Trophoblast cell (in vitro differentiated cells and primary cell): ENCODE measurements at regions not wholly inside any gene's neighbourhood (a gene's known extent, or its start where the extent isn't known, plus 50 kb on each side); places are given as distances from the start of the nearest gene placed in this dataset.

ENCODE experiments used
- DNase-seq, 2 donors: peaks; one replicate each; pipeline ENCODE4 v3.0.0-alpha.2; 2016
- H2AFZ ChIP-seq: 2 replicates; pipeline ENCODE4 v1.6.1; 2013; ENCODE audit warnings: low read length, moderate library complexity, mild to moderate bottlenecking; ENCODE audit not compliant: insufficient read depth, poor library complexity
- H2AK5ac ChIP-seq: 2 replicates; pipeline ENCODE4 v1.6.1; 2013; ENCODE audit warnings: mild to moderate bottlenecking, low read length
- H2BK120ac ChIP-seq: 2 replicates; pipeline ENCODE4 v1.6.1; 2013; ENCODE audit warnings: low read length, mild to moderate bottlenecking, moderate library complexity; ENCODE audit not compliant: insufficient read depth, poor library complexity
- H2BK12ac ChIP-seq: 2 replicates; pipeline ENCODE4 v1.6.1; 2013; ENCODE audit warnings: mild to moderate bottlenecking, low read length, moderate library complexity
- H2BK5ac ChIP-seq: 2 replicates; pipeline ENCODE4 v1.6.1; 2013; ENCODE audit warnings: low read length, low read depth, moderate library complexity, mild to moderate bottlenecking; ENCODE audit not compliant: poor library complexity
- H3K14ac ChIP-seq: 2 replicates; pipeline ENCODE4 v1.6.1; 2013; ENCODE audit warnings: mild to moderate bottlenecking, low read length
- H3K18ac ChIP-seq: 2 replicates; pipeline ENCODE4 v1.6.1; 2013; ENCODE audit warnings: mild to moderate bottlenecking, low read length
- H3K23ac ChIP-seq: 2 replicates; pipeline ENCODE4 v1.6.1; 2013; ENCODE audit warnings: low read length
- H3K27ac ChIP-seq: 2 replicates; pipeline ENCODE4 v1.5.1; 2013; ENCODE audit warnings: low read depth, mild to moderate bottlenecking, inconsistent platforms, low read length, moderate library complexity
- H3K27me3 ChIP-seq: 2 replicates; pipeline ENCODE4 v1.6.1; 2013; ENCODE audit warnings: inconsistent platforms, mild to moderate bottlenecking, low read length, moderate library complexity; ENCODE audit not compliant: insufficient read depth
- H3K36me3 ChIP-seq, 2 experiments: 1 replicate in 1 of 2; 2 replicates in 1 of 2; pipeline ENCODE4 v1.6.1; 2013; ENCODE audit warnings: low read length in 2 of 2, mild to moderate bottlenecking in 2 of 2, moderate library complexity in 1 of 2; ENCODE audit not compliant: insufficient read depth in 2 of 2, control insufficient read depth in 1 of 2
- H3K4ac ChIP-seq: 2 replicates; pipeline ENCODE4 v1.6.1; 2013; ENCODE audit warnings: low read depth, mild to moderate bottlenecking, low read length, moderate library complexity
- H3K4me1 ChIP-seq, 2 experiments: 1 replicate in 1 of 2; 2 replicates in 1 of 2; pipeline ENCODE4 v1.6.1; 2013; ENCODE audit warnings: low read length in 2 of 2, mild to moderate bottlenecking in 2 of 2, moderate library complexity in 1 of 2; ENCODE audit not compliant: insufficient read depth in 2 of 2, control insufficient read depth in 1 of 2
- H3K4me2 ChIP-seq: 2 replicates; pipeline ENCODE4 v1.6.1; 2013; ENCODE audit warnings: inconsistent platforms, mild to moderate bottlenecking, low read length, moderate library complexity
- H3K4me3 ChIP-seq: 2 replicates; pipeline ENCODE4 v1.5.1; 2013; ENCODE audit warnings: mild to moderate bottlenecking, low read depth, low read length, inconsistent platforms
- H3K79me1 ChIP-seq: one replicate; pipeline ENCODE4 v1.6.1; 2013; ENCODE audit warnings: low read length
- H3K79me2 ChIP-seq: 2 replicates; pipeline ENCODE4 v1.6.1; 2013; ENCODE audit warnings: low read length, mild to moderate bottlenecking; ENCODE audit not compliant: control insufficient read depth, insufficient read depth, poor library complexity
- H3K9ac ChIP-seq: 2 replicates; pipeline ENCODE4 v1.6.1; 2013; ENCODE audit warnings: mild to moderate bottlenecking, low read length
- H3K9me3 ChIP-seq: 2 replicates; pipeline ENCODE4 v1.6.1; 2013; ENCODE audit warnings: low read depth, mild to moderate bottlenecking, control low read depth, inconsistent platforms, low read length; ENCODE audit not compliant: insufficient read depth
- H4K12ac ChIP-seq: 2 replicates; pipeline ENCODE4 v1.6.1; 2013; ENCODE audit warnings: low read depth, mild to moderate bottlenecking, low read length, moderate library complexity
- H4K8ac ChIP-seq: 2 replicates; pipeline ENCODE4 v1.6.1; 2013; ENCODE audit warnings: low read depth, mild to moderate bottlenecking, low read length, moderate library complexity
- H4K91ac ChIP-seq: one replicate; pipeline ENCODE4 v1.6.1; 2013; ENCODE audit warnings: low read depth, mild to moderate bottlenecking, low read length, moderate library complexity
- WGBS: extraction: QIAGEN DNeasy Blood & Tissue Kit; methylation state at CpG from one replicate; pipeline ENCODE4 v1.1.7; 2013; ENCODE audit warnings: missing lambda C conversion rate; ENCODE audit not compliant: insufficient read length, insufficient coverage; ENCODE audit errors: extremely low coverage; 5-methylcytosine and 5-hydroxymethylcytosine counted together

DNA sequence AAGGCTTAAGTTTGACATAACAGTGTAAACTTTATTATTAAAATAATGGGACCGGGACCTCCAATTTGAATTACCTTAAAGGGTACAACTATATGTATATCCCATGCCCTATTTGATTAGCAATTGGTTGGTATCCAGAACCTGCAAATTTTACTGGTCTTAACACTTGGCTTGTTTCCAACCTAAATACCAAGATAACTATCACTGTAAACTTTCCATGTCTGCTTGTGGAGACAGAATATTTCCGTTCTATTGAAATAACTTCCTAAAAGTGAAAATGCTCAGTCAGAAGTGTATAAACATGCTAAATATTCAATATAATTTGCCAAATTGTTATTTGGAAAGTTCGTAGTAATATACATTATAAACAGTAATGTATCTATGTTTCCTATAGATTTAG lies 154.0 kb downstream of the TMEM47 start:
- H3K4me2 ChIP-seq, result no peak overlapping the region

DNA sequence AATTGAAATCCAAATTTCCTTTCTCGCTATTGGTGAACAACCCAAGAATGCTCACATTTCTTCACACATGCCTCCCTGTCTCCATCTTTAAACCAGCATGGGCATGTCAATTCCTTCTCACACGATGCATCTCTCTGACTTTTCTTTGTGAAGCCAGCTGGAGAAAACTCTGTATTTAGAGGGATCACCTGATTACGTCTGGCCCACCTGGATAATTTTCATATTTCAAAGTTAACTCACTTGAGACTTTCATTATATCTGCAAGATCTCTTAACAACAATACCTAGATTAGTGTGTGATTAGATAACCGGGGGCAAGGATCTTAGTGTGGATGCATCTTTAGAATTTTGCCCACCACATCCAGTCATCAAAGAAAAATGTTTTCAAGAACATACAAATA lies 164.0 kb downstream of the TMEM47 start:
- Histone ChIP-seq H3K18ac (no peak overlapping the region), H4K91ac (no peak overlapping the region), H3K14ac (no peak overlapping the region), H4K8ac (no peak overlapping the region), H2BK12ac (no peak overlapping the region), H3K79me2 (no peaks in the 10 kb centered on the region), H3K79me1 (no peaks in the 10 kb centered on the region), H4K12ac (no peak overlapping the region), H3K4me2 (no peak overlapping the region), H3K9ac (no peak overlapping the region), H3K4ac (no peak overlapping the region), H3K27ac (no peak overlapping the region), H2BK5ac (no peak overlapping the region), H3K36me3 (no peaks in the 10 kb centered on the region), H2AFZ (no peak overlapping the region), H3K4me3 (no peak overlapping the region), H3K23ac (no peak overlapping the region), H3K27me3 (no peaks in the 10 kb centered on the region), H3K9me3 (no peaks in the 10 kb centered on the region), H3K4me1 (no peaks in the 10 kb centered on the region), H2AK5ac (no peak overlapping the region), H2BK120ac (no peak overlapping the region)
- DNase-seq, result no peak
- WGBS, result no CpG with 5 or more reads among the region's 4 CpGs

More for the DNA sequence above, 154.0 kb downstream of the TMEM47 start:
- H3K23ac ChIP-seq, result no peak overlapping the region
- no peak overlapping the region for H3K18ac ChIP-seq
- no peaks in the 10 kb centered on the region for H3K9me3 ChIP-seq
- WGBS, result no CpG with 5 or more reads among the region's 3 CpGs
- no peak overlapping the region for H2BK120ac ChIP-seq
- no peak overlapping the region for H4K91ac ChIP-seq
- H3K79me1 ChIP-seq, result no peaks in the 10 kb centered on the region
- H3K27me3 ChIP-seq, result no peaks in the 10 kb centered on the region
- no peak overlapping the region for H4K8ac ChIP-seq
- H3K14ac ChIP-seq, result no peak overlapping the region
- no peak overlapping the region for H4K12ac ChIP-seq
- H3K9ac ChIP-seq, result no peak overlapping the region
- H3K79me2 ChIP-seq, result no peaks in the 10 kb centered on the region
- no peaks in the 10 kb centered on the region for H3K4me1 ChIP-seq
- H2AFZ ChIP-seq, result no peak overlapping the region
- H2AK5ac ChIP-seq, result no peak overlapping the region
- no peak overlapping the region for H2BK12ac ChIP-seq
- H3K36me3 ChIP-seq, result no peaks in the 10 kb centered on the region
- H2BK5ac ChIP-seq, result no peak overlapping the region
- H3K27ac ChIP-seq, result no peak overlapping the region
- DNase-seq, result no peak
- H3K4me3 ChIP-seq, result no peak overlapping the region
- no peak overlapping the region for H3K4ac ChIP-seq

DNA sequence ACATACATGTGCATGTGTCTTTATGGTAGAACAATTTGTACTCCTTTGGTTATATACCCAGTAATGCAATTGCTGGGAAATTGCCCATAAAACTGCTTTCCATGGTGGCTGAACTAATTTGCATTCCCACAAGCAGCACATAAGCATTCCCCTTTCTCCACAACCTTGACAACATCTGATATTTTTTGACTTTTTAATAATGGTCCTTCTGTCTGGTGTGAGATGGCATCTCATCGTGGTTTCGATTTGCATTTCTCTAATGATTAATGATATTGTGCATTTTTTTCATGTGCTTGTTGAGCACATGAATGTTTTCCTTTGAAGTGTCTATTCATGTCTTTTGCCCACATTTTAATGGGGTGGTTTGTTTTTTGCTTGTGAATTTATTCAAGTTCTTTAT lies 166.0 kb downstream of the TMEM47 start:
- no peaks in the 10 kb centered on the region for H3K36me3 ChIP-seq
- no peak overlapping the region for H4K8ac ChIP-seq
- H4K12ac ChIP-seq, result no peak overlapping the region
- no peak for DNase-seq
- H3K4ac ChIP-seq, result no peak overlapping the region
- H4K91ac ChIP-seq, result no peak overlapping the region
- no peaks in the 10 kb centered on the region for H3K79me1 ChIP-seq
- H3K14ac ChIP-seq, result no peak overlapping the region
- no peak overlapping the region for H2AK5ac ChIP-seq
- no peak overlapping the region for H2BK120ac ChIP-seq
- no peaks in the 10 kb centered on the region for H3K27me3 ChIP-seq
- no peak overlapping the region for H3K4me3 ChIP-seq
- no peak overlapping the region for H2BK5ac ChIP-seq
- H3K4me2 ChIP-seq, result no peak overlapping the region
- no peaks in the 10 kb centered on the region for H3K79me2 ChIP-seq
- H3K9ac ChIP-seq, result no peak overlapping the region
- H2AFZ ChIP-seq, result no peak overlapping the region
- no peak overlapping the region for H2BK12ac ChIP-seq
- H3K9me3 ChIP-seq, result no peaks in the 10 kb centered on the region
- H3K23ac ChIP-seq, result no peak overlapping the region
- no peak overlapping the region for H3K18ac ChIP-seq
- H3K4me1 ChIP-seq, result no peaks in the 10 kb centered on the region
- H3K27ac ChIP-seq, result no peak overlapping the region
- no CpG with 5 or more reads among the region's 2 CpGs for WGBS

- no peak overlapping the region for H2AK5ac ChIP-seq
- H3K79me2 ChIP-seq, result no peaks in the 10 kb centered on the region
- H3K27me3 ChIP-seq, result no peaks in the 10 kb centered on the region
- no peak overlapping the region for H2BK5ac ChIP-seq
- H2AFZ ChIP-seq, result no peak overlapping the region
- no peaks in the 10 kb centered on the region for H3K79me1 ChIP-seq
- no peak overlapping the region for H2BK12ac ChIP-seq
- no peak overlapping the region for H3K9ac ChIP-seq
- no peak overlapping the region for H4K91ac ChIP-seq
- no peak overlapping the region for H3K4ac ChIP-seq
- no peaks in the 10 kb centered on the region for H3K36me3 ChIP-seq
- no peaks in the 10 kb centered on the region for H3K4me1 ChIP-seq
- H3K18ac ChIP-seq, result no peak overlapping the region
- no peak overlapping the region for H4K12ac ChIP-seq
- no peak for DNase-seq
- H3K23ac ChIP-seq, result no peak overlapping the region
- H3K4me3 ChIP-seq, result no peak overlapping the region
- no peak overlapping the region for H3K14ac ChIP-seq
- H2BK120ac ChIP-seq, result no peak overlapping the region
- H3K9me3 ChIP-seq, result no peaks in the 10 kb centered on the region
- H3K4me2 ChIP-seq, result no peak overlapping the region
- no peak overlapping the region for H3K27ac ChIP-seq
- no peak overlapping the region for H4K8ac ChIP-seq
These were observed 169.7 kb downstream of the TMEM47 start for GRCh38 chrX:34487364-34487763.
